ENCODE measurements at regions not wholly inside any gene's neighbourhood (a gene's known extent, or its start where the extent isn't known, plus 50 kb on each side); places are given as distances from the start of the nearest gene placed in this dataset.
A peak's percentile ranks its signal among the peaks of the same experiment; 100 is the strongest.

DNA sequence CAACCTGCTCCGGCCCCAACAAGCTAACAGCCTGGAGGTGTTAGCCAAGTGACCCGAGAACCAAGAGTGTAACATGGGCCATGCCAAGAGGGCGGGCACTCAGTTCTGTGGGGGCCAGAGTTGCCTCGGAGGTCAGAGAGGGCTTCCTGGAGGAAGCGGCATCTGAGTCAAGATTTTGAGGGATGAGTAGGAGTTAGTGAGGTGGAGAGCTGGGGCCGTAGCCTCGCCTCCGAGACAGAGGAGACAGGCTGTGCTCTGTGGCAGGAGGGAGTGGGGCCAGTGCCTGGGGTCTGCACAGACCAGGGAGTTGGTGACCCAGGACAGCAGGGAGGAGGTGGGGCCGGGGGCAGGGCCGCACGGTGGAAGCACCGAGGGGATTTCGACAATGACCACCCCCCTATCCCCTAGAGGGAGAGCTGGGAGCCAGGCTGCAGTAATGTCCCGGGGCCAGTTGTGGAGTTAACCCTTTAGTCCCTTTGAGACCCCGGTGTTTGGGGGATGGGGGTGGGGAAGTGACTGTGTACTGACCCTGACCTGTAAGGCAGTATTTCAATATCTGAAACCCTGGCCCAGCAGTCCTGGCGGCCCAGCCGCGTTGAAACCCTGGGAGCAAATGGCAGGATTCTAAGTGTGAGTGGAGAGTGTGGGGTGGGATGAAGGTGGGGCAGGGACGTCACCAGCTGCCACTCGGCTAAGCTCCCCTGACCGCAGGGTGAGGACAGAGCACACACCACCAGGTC is 148.7 kb upstream of the COL5A1 start:
- TF ChIP-seq PPARA (CRISPR knock-in tag; IDR thresholded peaks at IDR 0.05; ENCODE audit: borderline replicate concordance) = no peak
- TF ChIP-seq, protein P1, sequence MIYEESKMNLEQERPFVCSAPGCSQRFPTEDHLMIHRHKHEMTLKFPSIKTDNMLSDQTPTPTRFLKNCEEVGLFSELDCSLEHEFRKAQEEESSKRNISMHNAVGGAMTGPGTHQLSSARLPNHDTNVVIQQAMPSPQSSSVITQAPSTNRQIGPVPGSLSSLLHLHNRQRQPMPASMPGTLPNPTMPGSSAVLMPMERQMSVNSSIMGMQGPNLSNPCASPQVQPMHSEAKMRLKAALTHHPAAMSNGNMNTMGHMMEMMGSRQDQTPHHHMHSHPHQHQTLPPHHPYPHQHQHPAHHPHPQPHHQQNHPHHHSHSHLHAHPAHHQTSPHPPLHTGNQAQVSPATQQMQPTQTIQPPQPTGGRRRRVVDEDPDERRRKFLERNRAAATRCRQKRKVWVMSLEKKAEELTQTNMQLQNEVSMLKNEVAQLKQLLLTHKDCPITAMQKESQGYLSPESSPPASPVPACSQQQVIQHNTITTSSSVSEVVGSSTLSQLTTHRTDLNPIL (CRISPR knock-in tag; IDR thresholded peaks at IDR 0.05; ENCODE audit: low read depth) = no peak
- no peak for TF ChIP-seq TCF4 (CRISPR knock-in tag; IDR thresholded peaks at IDR 0.05; ENCODE audit: borderline replicate concordance)
- no peak for TF ChIP-seq OSR1 (CRISPR knock-in tag; IDR thresholded peaks at IDR 0.05)
- TF ChIP-seq, protein P2, sequence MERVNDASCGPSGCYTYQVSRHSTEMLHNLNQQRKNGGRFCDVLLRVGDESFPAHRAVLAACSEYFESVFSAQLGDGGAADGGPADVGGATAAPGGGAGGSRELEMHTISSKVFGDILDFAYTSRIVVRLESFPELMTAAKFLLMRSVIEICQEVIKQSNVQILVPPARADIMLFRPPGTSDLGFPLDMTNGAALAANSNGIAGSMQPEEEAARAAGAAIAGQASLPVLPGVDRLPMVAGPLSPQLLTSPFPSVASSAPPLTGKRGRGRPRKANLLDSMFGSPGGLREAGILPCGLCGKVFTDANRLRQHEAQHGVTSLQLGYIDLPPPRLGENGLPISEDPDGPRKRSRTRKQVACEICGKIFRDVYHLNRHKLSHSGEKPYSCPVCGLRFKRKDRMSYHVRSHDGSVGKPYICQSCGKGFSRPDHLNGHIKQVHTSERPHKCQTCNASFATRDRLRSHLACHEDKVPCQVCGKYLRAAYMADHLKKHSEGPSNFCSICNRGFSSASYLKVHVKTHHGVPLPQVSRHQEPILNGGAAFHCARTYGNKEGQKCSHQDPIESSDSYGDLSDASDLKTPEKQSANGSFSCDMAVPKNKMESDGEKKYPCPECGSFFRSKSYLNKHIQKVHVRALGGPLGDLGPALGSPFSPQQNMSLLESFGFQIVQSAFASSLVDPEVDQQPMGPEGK (CRISPR knock-in tag; IDR thresholded peaks at IDR 0.05; ENCODE audit: borderline replicate concordance) = no peak
- no peak for TF ChIP-seq TOX (CRISPR knock-in tag; IDR thresholded peaks at IDR 0.05; ENCODE audit: borderline replicate concordance)
- TF ChIP-seq ZNF565 (CRISPR knock-in tag; conservative IDR thresholded peaks at IDR 0.05; ENCODE audit: low read depth) = no peak
- TF ChIP-seq ZFP3 (CRISPR knock-in tag; IDR thresholded peaks at IDR 0.05) = peak; percentile 97

DNA sequence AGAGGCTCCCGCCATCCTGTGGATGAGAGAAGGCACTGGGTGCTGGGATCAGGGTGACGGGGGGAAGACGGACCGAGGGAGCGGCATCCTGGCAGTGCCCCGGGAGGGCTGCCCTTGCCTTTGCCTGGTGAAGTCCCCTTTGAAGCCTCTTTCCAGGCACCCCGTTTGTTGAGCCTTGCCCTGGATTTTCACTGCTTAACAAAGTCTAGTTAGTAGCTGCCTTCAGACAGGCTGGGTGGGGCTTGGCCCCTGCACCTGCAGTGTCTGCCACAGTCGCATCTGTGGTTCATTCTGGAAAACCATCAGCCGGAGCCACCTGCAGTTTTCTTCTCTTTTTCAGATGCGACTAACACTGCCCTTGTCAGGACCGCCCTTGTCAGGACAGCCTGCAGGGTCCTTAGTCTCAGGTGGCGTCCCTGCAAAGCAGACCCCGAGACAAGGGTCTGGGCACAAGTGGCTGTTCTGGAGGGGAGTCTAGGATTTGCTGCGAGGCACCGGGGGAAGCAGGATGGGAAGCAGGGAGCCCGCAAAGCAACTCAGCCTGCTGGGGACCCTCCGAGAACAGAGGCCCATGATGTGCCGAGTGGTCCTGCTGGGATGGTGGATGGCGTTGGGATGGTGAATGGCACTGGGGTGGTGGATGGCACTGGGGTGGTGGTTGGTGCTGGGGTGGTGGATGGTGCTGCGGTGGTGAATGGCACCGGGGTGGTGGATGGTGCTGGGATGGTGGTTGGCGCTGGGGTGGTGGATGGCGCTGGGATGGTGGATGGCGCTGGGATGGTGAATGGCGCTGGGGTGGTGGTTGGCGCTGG is 147.9 kb upstream of the COL5A1 start:
- no peak for ATAC-seq
- TF ChIP-seq ZFP3 (CRISPR knock-in tag; IDR thresholded peaks at IDR 0.05) (no peak), ZFP30 (CRISPR knock-in tag; IDR thresholded peaks at IDR 0.05) (no peak), RARB (CRISPR knock-in tag; IDR thresholded peaks at IDR 0.05) (no peak), PPARA (CRISPR knock-in tag; IDR thresholded peaks at IDR 0.05; ENCODE audit: borderline replicate concordance) (no peak), SNAI2 (CRISPR knock-in tag; IDR thresholded peaks at IDR 0.05) (no peak), CSDC2 (CRISPR knock-in tag; IDR thresholded peaks at IDR 0.05) (no peak), OSR1 (CRISPR knock-in tag; IDR thresholded peaks at IDR 0.05) (no peak)
- TF ChIP-seq, protein P3, sequence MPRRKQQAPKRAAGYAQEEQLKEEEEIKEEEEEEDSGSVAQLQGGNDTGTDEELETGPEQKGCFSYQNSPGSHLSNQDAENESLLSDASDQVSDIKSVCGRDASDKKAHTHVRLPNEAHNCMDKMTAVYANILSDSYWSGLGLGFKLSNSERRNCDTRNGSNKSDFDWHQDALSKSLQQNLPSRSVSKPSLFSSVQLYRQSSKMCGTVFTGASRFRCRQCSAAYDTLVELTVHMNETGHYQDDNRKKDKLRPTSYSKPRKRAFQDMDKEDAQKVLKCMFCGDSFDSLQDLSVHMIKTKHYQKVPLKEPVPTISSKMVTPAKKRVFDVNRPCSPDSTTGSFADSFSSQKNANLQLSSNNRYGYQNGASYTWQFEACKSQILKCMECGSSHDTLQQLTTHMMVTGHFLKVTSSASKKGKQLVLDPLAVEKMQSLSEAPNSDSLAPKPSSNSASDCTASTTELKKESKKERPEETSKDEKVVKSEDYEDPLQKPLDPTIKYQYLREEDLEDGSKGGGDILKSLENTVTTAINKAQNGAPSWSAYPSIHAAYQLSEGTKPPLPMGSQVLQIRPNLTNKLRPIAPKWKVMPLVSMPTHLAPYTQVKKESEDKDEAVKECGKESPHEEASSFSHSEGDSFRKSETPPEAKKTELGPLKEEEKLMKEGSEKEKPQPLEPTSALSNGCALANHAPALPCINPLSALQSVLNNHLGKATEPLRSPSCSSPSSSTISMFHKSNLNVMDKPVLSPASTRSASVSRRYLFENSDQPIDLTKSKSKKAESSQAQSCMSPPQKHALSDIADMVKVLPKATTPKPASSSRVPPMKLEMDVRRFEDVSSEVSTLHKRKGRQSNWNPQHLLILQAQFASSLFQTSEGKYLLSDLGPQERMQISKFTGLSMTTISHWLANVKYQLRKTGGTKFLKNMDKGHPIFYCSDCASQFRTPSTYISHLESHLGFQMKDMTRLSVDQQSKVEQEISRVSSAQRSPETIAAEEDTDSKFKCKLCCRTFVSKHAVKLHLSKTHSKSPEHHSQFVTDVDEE (CRISPR knock-in tag; IDR thresholded peaks at IDR 0.05) = no peak

More for the DNA sequence above, 148.7 kb upstream of the COL5A1 start:
- no peak for ATAC-seq

DNA sequence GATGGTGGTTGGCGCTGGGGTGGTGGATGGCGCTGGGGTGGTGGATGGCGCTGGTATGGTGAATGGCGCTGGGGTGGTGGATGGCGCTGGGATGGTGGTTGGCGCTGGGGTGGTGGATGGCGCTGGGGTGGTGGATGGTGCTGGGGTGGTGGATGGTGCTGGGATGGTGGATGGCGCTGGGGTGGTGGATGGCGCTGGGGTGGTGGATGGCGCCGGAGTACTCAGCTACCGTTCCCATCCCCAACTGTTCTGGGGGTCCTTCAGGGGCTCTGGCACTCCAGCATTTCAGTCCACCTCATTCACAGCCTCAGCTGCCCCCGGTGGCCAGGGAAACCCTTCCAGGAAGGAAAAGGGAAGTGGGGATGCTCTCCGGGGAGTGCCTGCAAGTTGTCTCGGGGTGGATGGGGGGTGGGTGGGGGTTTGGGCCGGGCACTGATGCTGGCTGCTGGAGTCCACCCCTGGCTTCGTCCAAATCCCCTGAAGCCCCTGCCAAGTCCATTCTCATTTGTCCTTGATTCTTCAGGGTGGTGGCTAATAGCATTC is 147.3 kb upstream of the COL5A1 start:
- ATAC-seq = no peak
- TF ChIP-seq ZFP30 (CRISPR knock-in tag; IDR thresholded peaks at IDR 0.05) = no peak
- TF ChIP-seq, protein P4, sequence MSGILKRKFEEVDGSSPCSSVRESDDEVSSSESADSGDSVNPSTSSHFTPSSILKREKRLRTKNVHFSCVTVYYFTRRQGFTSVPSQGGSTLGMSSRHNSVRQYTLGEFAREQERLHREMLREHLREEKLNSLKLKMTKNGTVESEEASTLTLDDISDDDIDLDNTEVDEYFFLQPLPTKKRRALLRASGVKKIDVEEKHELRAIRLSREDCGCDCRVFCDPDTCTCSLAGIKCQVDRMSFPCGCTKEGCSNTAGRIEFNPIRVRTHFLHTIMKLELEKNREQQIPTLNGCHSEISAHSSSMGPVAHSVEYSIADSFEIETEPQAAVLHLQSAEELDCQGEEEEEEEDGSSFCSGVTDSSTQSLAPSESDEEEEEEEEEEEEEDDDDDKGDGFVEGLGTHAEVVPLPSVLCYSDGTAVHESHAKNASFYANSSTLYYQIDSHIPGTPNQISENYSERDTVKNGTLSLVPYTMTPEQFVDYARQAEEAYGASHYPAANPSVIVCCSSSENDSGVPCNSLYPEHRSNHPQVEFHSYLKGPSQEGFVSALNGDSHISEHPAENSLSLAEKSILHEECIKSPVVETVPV (CRISPR knock-in tag; IDR thresholded peaks at IDR 0.05) = no peak
- no peak for TF ChIP-seq BACH2 (CRISPR knock-in tag; IDR thresholded peaks at IDR 0.05; ENCODE audit: borderline replicate concordance)
- no peak for TF ChIP-seq ZNF565 (CRISPR knock-in tag; conservative IDR thresholded peaks at IDR 0.05; ENCODE audit: low read depth)
- no peak for TF ChIP-seq PPARA (CRISPR knock-in tag; IDR thresholded peaks at IDR 0.05; ENCODE audit: borderline replicate concordance)
- TF ChIP-seq TCF4 (CRISPR knock-in tag; IDR thresholded peaks at IDR 0.05; ENCODE audit: borderline replicate concordance) = no peak
- TF ChIP-seq ESRRG (CRISPR knock-in tag; IDR thresholded peaks at IDR 0.05) = no peak
- TF ChIP-seq GLIS3 (CRISPR knock-in tag; IDR thresholded peaks at IDR 0.05) = no peak
- TF ChIP-seq, protein P3 (CRISPR knock-in tag; IDR thresholded peaks at IDR 0.05) = no peak
- TF ChIP-seq, protein P5, sequence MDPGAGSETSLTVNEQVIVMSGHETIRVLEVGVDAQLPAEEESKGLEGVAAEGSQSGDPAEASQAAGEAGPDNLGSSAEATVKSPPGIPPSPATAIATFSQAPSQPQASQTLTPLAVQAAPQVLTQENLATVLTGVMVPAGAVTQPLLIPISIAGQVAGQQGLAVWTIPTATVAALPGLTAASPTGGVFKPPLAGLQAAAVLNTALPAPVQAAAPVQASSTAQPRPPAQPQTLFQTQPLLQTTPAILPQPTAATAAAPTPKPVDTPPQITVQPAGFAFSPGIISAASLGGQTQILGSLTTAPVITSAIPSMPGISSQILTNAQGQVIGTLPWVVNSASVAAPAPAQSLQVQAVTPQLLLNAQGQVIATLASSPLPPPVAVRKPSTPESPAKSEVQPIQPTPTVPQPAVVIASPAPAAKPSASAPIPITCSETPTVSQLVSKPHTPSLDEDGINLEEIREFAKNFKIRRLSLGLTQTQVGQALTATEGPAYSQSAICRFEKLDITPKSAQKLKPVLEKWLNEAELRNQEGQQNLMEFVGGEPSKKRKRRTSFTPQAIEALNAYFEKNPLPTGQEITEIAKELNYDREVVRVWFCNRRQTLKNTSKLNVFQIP (CRISPR knock-in tag; IDR thresholded peaks at IDR 0.05; ENCODE audit: borderline replicate concordance, low read depth) = no peak
- no peak for TF ChIP-seq OSR1 (CRISPR knock-in tag; IDR thresholded peaks at IDR 0.05)
- no peak for TF ChIP-seq ARNTL (CRISPR knock-in tag; IDR thresholded peaks at IDR 0.05; ENCODE audit: borderline replicate concordance, low read depth)
- TF ChIP-seq, protein P2 (CRISPR knock-in tag; IDR thresholded peaks at IDR 0.05; ENCODE audit: borderline replicate concordance) = no peak
- no peak for TF ChIP-seq TOX (CRISPR knock-in tag; IDR thresholded peaks at IDR 0.05; ENCODE audit: borderline replicate concordance)

Measured in SK-N-SH treated with all-trans-retinoic acid at 6 μM for 48 hours (cell line).